ENCODE measurements at regions not wholly inside any gene's neighbourhood (a gene's known extent, or its start where the extent isn't known, plus 50 kb on each side); places are given as distances from the start of the nearest gene placed in this dataset.

GRCh38 chr13:21837841-21838551 is 167.1 kb downstream of the FGF9 start:
- Mint-ChIP-seq H3K9me3 (ENCODE audit: unreplicated experiment) (peaks cover 2% of the 10 kb centered on the region), H3K36me3 (ENCODE audit: unreplicated experiment) (no peaks in the 10 kb centered on the region), H3K4me3 (ENCODE audit: unreplicated experiment) (no peak overlapping the region), H3K4me1 (ENCODE audit: low read depth, unreplicated experiment) (no peaks in the 10 kb centered on the region), H3K27me3 (ENCODE audit: unreplicated experiment) (peaks cover 2% of the 10 kb centered on the region), H3K27ac (ENCODE audit: unreplicated experiment) (no peak overlapping the region)
- no peak for DNase-seq
- no peak for TF ChIP-seq CTCF (IDR thresholded peaks at IDR 0.05; ENCODE audit: partially characterized antibody, unreplicated experiment)

- H3K36me3 Mint-ChIP-seq (ENCODE audit: unreplicated experiment), result peaks cover 6% of the 10 kb centered on the region
- no peaks in the 10 kb centered on the region for H3K4me1 Mint-ChIP-seq (ENCODE audit: low read depth, unreplicated experiment)
- H3K4me3 Mint-ChIP-seq (ENCODE audit: unreplicated experiment), result no peak overlapping the region
- H3K9me3 Mint-ChIP-seq (ENCODE audit: unreplicated experiment), result peaks cover 1% of the 10 kb centered on the region
- no peak overlapping the region for H3K27ac Mint-ChIP-seq (ENCODE audit: unreplicated experiment)
- no peak for DNase-seq
- H3K27me3 Mint-ChIP-seq (ENCODE audit: unreplicated experiment), result no peaks in the 10 kb centered on the region
- no peak for TF ChIP-seq CTCF (IDR thresholded peaks at IDR 0.05; ENCODE audit: partially characterized antibody, unreplicated experiment)
Measured at GRCh38 chr13:21846605-21847004, 175.7 kb downstream of the FGF9 start.

GRCh38 chr13:21849323-21849722 is 178.4 kb downstream of the FGF9 start:
- H3K36me3 Mint-ChIP-seq (ENCODE audit: unreplicated experiment), result peaks cover 6% of the 10 kb centered on the region
- no peaks in the 10 kb centered on the region for H3K27me3 Mint-ChIP-seq (ENCODE audit: unreplicated experiment)
- no peaks in the 10 kb centered on the region for H3K4me1 Mint-ChIP-seq (ENCODE audit: low read depth, unreplicated experiment)
- no peak overlapping the region for H3K27ac Mint-ChIP-seq (ENCODE audit: unreplicated experiment)
- peak; percentile 78 for TF ChIP-seq CTCF (IDR thresholded peaks at IDR 0.05; ENCODE audit: partially characterized antibody, unreplicated experiment)
- H3K9me3 Mint-ChIP-seq (ENCODE audit: unreplicated experiment), result peaks cover 1% of the 10 kb centered on the region
- no peak for DNase-seq
- no peak overlapping the region for H3K4me3 Mint-ChIP-seq (ENCODE audit: unreplicated experiment)

- H3K9me3 Mint-ChIP-seq (ENCODE audit: unreplicated experiment), result peaks cover 1% of the 10 kb centered on the region
- no peak for TF ChIP-seq CTCF (IDR thresholded peaks at IDR 0.05; ENCODE audit: partially characterized antibody, unreplicated experiment)
Measured at GRCh38 chr13:21850013-21851006, 179.4 kb downstream of the FGF9 start.

More at GRCh38 chr13:21850013-21851006, 179.4 kb downstream of the FGF9 start:
- no peaks in the 10 kb centered on the region for H3K4me1 Mint-ChIP-seq (ENCODE audit: low read depth, unreplicated experiment)
- peaks cover 6% of the 10 kb centered on the region for H3K36me3 Mint-ChIP-seq (ENCODE audit: unreplicated experiment)
- no peak for DNase-seq
- H3K27ac Mint-ChIP-seq (ENCODE audit: unreplicated experiment), result no peak overlapping the region
- H3K27me3 Mint-ChIP-seq (ENCODE audit: unreplicated experiment), result no peaks in the 10 kb centered on the region
- H3K4me3 Mint-ChIP-seq (ENCODE audit: unreplicated experiment), result no peak overlapping the region

Data from glutamatergic neuron (in vitro differentiated cells).